Osteoblast (primary cell): ENCODE measurements at regions not wholly inside any gene's neighbourhood (a gene's known extent, or its start where the extent isn't known, plus 50 kb on each side); places are given as distances from the start of the nearest gene placed in this dataset.

ENCODE experiments used
- DNase-seq: peaks from one replicate; pipeline ENCODE4 v3.0.0; 2011; ENCODE audit warnings: low spot score, mixed read lengths; ENCODE audit not compliant: insufficient read length; ENCODE audit errors: missing footprints
- H2AFZ ChIP-seq: 2 replicates; pipeline ENCODE4 v1.6.0; 2011; ENCODE audit warnings: mild to moderate bottlenecking, low read length
- H3K27ac ChIP-seq: 2 replicates; pipeline ENCODE4 v1.5.1; 2011; ENCODE audit warnings: mild to moderate bottlenecking, low read depth, low read length, moderate library complexity
- H3K27me3 ChIP-seq: 2 replicates; pipeline ENCODE4 v1.6.0; 2012; ENCODE audit warnings: mild to moderate bottlenecking, control low read depth, inconsistent platforms, low read length, moderate library complexity; ENCODE audit not compliant: insufficient read depth
- H3K36me3 ChIP-seq: 2 replicates; pipeline ENCODE4 v1.5.1; 2011; ENCODE audit warnings: mild to moderate bottlenecking, low read length, control low read depth, moderate library complexity; ENCODE audit not compliant: insufficient read depth
- H3K4me1 ChIP-seq: 2 replicates; pipeline ENCODE4 v1.5.1; 2011; ENCODE audit warnings: mild to moderate bottlenecking, low read length, control low read depth, moderate library complexity; ENCODE audit not compliant: insufficient read depth
- H3K4me2 ChIP-seq: 2 replicates; pipeline ENCODE4 v1.6.0; 2011; ENCODE audit warnings: mild to moderate bottlenecking, low read length; ENCODE audit not compliant: insufficient read depth
- H3K4me3 ChIP-seq: fragments of 200-600 bp; sonication (generic); 3 replicates; pipeline ENCODE4 v1.5.1; 2012; ENCODE audit warnings: mild to moderate bottlenecking, low read length, inconsistent platforms; ENCODE audit not compliant: insufficient read depth
- H3K79me2 ChIP-seq: 2 replicates; pipeline ENCODE4 v1.6.0; 2012; ENCODE audit warnings: mild to moderate bottlenecking, low read length, control low read depth, inconsistent platforms; ENCODE audit not compliant: insufficient read depth
- H3K9me3 ChIP-seq: 2 replicates; pipeline ENCODE4 v1.5.1; 2011; ENCODE audit warnings: low read depth, low read length, control low read depth
- H4K20me1 ChIP-seq: 2 replicates; pipeline ENCODE4 v1.6.0; 2012; ENCODE audit warnings: mild to moderate bottlenecking, low read length, control low read depth; ENCODE audit not compliant: insufficient read depth
- CTCF ChIP-seq: IDR thresholded peaks from 2 replicates; pipeline ENCODE4 v1.5.1; 2011; ENCODE audit warnings: mild to moderate bottlenecking, low read depth, low read length, moderate library complexity; ENCODE audit errors: extremely low read depth

GRCh38 chr20:22460803-22461202 lies 123.6 kb downstream of the FOXA2 start:
- H4K20me1 ChIP-seq = no peaks in the 10 kb centered on the region
- no peaks in the 10 kb centered on the region for H3K36me3 ChIP-seq
- no peaks in the 10 kb centered on the region for H3K79me2 ChIP-seq
- H3K4me2 ChIP-seq = no peak overlapping the region
- TF ChIP-seq CTCF = no peak
- DNase-seq = no peak
- no peaks in the 10 kb centered on the region for H3K9me3 ChIP-seq
- no peaks in the 10 kb centered on the region for H3K27me3 ChIP-seq
- H3K4me3 ChIP-seq = no peak overlapping the region
- H3K4me1 ChIP-seq = no peaks in the 10 kb centered on the region
- H2AFZ ChIP-seq = no peak overlapping the region
- no peak overlapping the region for H3K27ac ChIP-seq

GRCh38 chr20:22460231-22460630 lies 124.1 kb downstream of the FOXA2 start:
- no peak overlapping the region for H3K4me3 ChIP-seq
- no peaks in the 10 kb centered on the region for H3K79me2 ChIP-seq
- H3K36me3 ChIP-seq = no peaks in the 10 kb centered on the region
- no peaks in the 10 kb centered on the region for H3K4me1 ChIP-seq
- H2AFZ ChIP-seq = no peak overlapping the region
- H3K27me3 ChIP-seq = no peaks in the 10 kb centered on the region
- no peak overlapping the region for H3K4me2 ChIP-seq
- no peak overlapping the region for H3K27ac ChIP-seq
- no peak for DNase-seq
- H4K20me1 ChIP-seq = no peaks in the 10 kb centered on the region
- no peak for TF ChIP-seq CTCF
- no peaks in the 10 kb centered on the region for H3K9me3 ChIP-seq

GRCh38 chr20:22459754-22460153 lies 124.6 kb downstream of the FOXA2 start:
- Histone ChIP-seq H3K4me2 (no peak overlapping the region), H3K4me3 (no peak overlapping the region), H3K79me2 (no peaks in the 10 kb centered on the region), H3K27ac (no peak overlapping the region), H3K36me3 (no peaks in the 10 kb centered on the region), H4K20me1 (no peaks in the 10 kb centered on the region), H3K9me3 (no peaks in the 10 kb centered on the region), H3K27me3 (no peaks in the 10 kb centered on the region), H3K4me1 (no peaks in the 10 kb centered on the region), H2AFZ (no peak overlapping the region)
- peak; percentile 65 for DNase-seq
- no peak for TF ChIP-seq CTCF

- no peaks in the 10 kb centered on the region for H3K9me3 ChIP-seq
- H3K27me3 ChIP-seq = no peaks in the 10 kb centered on the region
- no peaks in the 10 kb centered on the region for H4K20me1 ChIP-seq
- TF ChIP-seq CTCF = no peak
- H3K4me2 ChIP-seq = no peak overlapping the region
- no peak overlapping the region for H3K4me3 ChIP-seq
- no peak overlapping the region for H3K27ac ChIP-seq
- DNase-seq = no peak
- no peaks in the 10 kb centered on the region for H3K79me2 ChIP-seq
- H3K36me3 ChIP-seq = no peaks in the 10 kb centered on the region
- no peak overlapping the region for H2AFZ ChIP-seq
- no peaks in the 10 kb centered on the region for H3K4me1 ChIP-seq
These were observed 128.3 kb downstream of the FOXA2 start for GRCh38 chr20:22456109-22456508.
